Endothelial cell (in vitro differentiated cells): ENCODE measurements at regions not wholly inside any gene's neighbourhood (a gene's known extent, or its start where the extent isn't known, plus 50 kb on each side); places are given as distances from the start of the nearest gene placed in this dataset.

Experiments used
- DNase-seq: peaks from one replicate; pipeline ENCODE4 v3.0.0; 2021; ENCODE audit warnings: low spot score
- H3K27ac Mint-ChIP-seq: one replicate; pipeline ENCODE4 v1.8.0; 2021; ENCODE audit warnings: mixed read lengths, inconsistent platforms; ENCODE audit not compliant: unreplicated experiment
- H3K27me3 Mint-ChIP-seq: one replicate; pipeline ENCODE4 v1.8.0; 2021; ENCODE audit warnings: mild to moderate bottlenecking, moderate library complexity, mixed read lengths, inconsistent platforms; ENCODE audit not compliant: unreplicated experiment
- H3K36me3 Mint-ChIP-seq: one replicate; pipeline ENCODE4 v1.8.0; 2021; ENCODE audit warnings: mild to moderate bottlenecking, low read depth, mixed read lengths, inconsistent platforms; ENCODE audit not compliant: unreplicated experiment
- H3K4me1 Mint-ChIP-seq: one replicate; pipeline ENCODE4 v1.8.0; 2021; ENCODE audit warnings: mild to moderate bottlenecking, mixed read lengths, inconsistent platforms; ENCODE audit not compliant: unreplicated experiment
- H3K4me3 Mint-ChIP-seq: one replicate; pipeline ENCODE4 v1.8.0; 2021; ENCODE audit warnings: mild to moderate bottlenecking, mixed read lengths, inconsistent platforms; ENCODE audit not compliant: unreplicated experiment
- H3K9me3 Mint-ChIP-seq: one replicate; pipeline ENCODE4 v1.8.0; 2021; ENCODE audit warnings: mixed read lengths, inconsistent platforms; ENCODE audit not compliant: unreplicated experiment
- CTCF ChIP-seq: fragments of 200-600 bp; sonication (generic); IDR thresholded peaks from one replicate; pipeline ENCODE4 v1.5.0; 2021; ENCODE audit warnings: antibody characterized with exemption; ENCODE audit not compliant: unreplicated experiment

GRCh38 chr22:48142388-48142787, 1379.9 kb downstream of the TBC1D22A start:
- no peak overlapping the region for H3K27ac Mint-ChIP-seq
- H3K4me1 Mint-ChIP-seq, result no peaks in the 10 kb centered on the region
- H3K27me3 Mint-ChIP-seq, result peaks cover 6% of the 10 kb centered on the region
- H3K4me3 Mint-ChIP-seq, result no peak overlapping the region
- H3K9me3 Mint-ChIP-seq, result no peaks in the 10 kb centered on the region
- no peak for TF ChIP-seq CTCF
- DNase-seq, result no peak
- H3K36me3 Mint-ChIP-seq, result no peaks in the 10 kb centered on the region

GRCh38 chr22:48141301-48141700, 1378.9 kb downstream of the TBC1D22A start:
- no peaks in the 10 kb centered on the region for H3K9me3 Mint-ChIP-seq

GRCh38 chr22:48140261-48140813, 1377.9 kb downstream of the TBC1D22A start:
- no peaks in the 10 kb centered on the region for H3K4me1 Mint-ChIP-seq
- no peak overlapping the region for H3K4me3 Mint-ChIP-seq
- H3K9me3 Mint-ChIP-seq, result no peaks in the 10 kb centered on the region
- no peak for TF ChIP-seq CTCF
- H3K27ac Mint-ChIP-seq, result no peak overlapping the region
- no peaks in the 10 kb centered on the region for H3K36me3 Mint-ChIP-seq
- H3K27me3 Mint-ChIP-seq, result peaks cover 5% of the 10 kb centered on the region
- DNase-seq, result no peak

More at GRCh38 chr22:48141301-48141700, 1378.9 kb downstream of the TBC1D22A start:
- Mint-ChIP-seq H3K4me1 (no peaks in the 10 kb centered on the region), H3K4me3 (no peak overlapping the region), H3K36me3 (no peaks in the 10 kb centered on the region), H3K27me3 (peaks cover 5% of the 10 kb centered on the region), H3K27ac (no peak overlapping the region)
- no peak for TF ChIP-seq CTCF
- DNase-seq, result no peak

GRCh38 chr22:48139776-48140175, 1377.3 kb downstream of the TBC1D22A start:
- no peaks in the 10 kb centered on the region for H3K36me3 Mint-ChIP-seq
- H3K4me1 Mint-ChIP-seq, result no peaks in the 10 kb centered on the region
- DNase-seq, result no peak
- no peaks in the 10 kb centered on the region for H3K9me3 Mint-ChIP-seq
- H3K27ac Mint-ChIP-seq, result no peak overlapping the region
- peaks cover 5% of the 10 kb centered on the region for H3K27me3 Mint-ChIP-seq
- no peak for TF ChIP-seq CTCF
- H3K4me3 Mint-ChIP-seq, result no peak overlapping the region

- no peak for TF ChIP-seq CTCF
- Mint-ChIP-seq H3K4me3 (no peak overlapping the region), H3K4me1 (no peaks in the 10 kb centered on the region), H3K36me3 (no peaks in the 10 kb centered on the region), H3K27ac (no peak overlapping the region), H3K9me3 (no peaks in the 10 kb centered on the region), H3K27me3 (peaks cover 7% of the 10 kb centered on the region)
- DNase-seq, result no peak
These were observed 1376.4 kb downstream of the TBC1D22A start for GRCh38 chr22:48138855-48139254.
